Esophagus muscularis mucosa (tissue), 3 donors: ENCODE measurements at regions not wholly inside any gene's neighbourhood (a gene's known extent, or its start where the extent isn't known, plus 50 kb on each side); places are given as distances from the start of the nearest gene placed in this dataset.

Source experiments
- POLR2A ChIP-seq: fragments of 450-650 bp; IDR thresholded peaks from one replicate; pipeline ENCODE4 v1.6.1; 2017; ENCODE audit warnings: antibody characterized with exemption, moderate library complexity, mild to moderate bottlenecking, low read depth
- TF ChIP-seq, protein P1 (sequence below), 3 experiments: fragments of 200-600 bp in 2 of 3; fragments of 450-650 bp in 1 of 3; sonication (generic) in 2 of 3; IDR thresholded peaks; one replicate each; pipeline ENCODE4 v1.5.1; 2017 to 2019; ENCODE audit warnings: antibody characterized with exemption in 3 of 3, mild to moderate bottlenecking in 2 of 3, moderate library complexity in 1 of 3

DNA sequence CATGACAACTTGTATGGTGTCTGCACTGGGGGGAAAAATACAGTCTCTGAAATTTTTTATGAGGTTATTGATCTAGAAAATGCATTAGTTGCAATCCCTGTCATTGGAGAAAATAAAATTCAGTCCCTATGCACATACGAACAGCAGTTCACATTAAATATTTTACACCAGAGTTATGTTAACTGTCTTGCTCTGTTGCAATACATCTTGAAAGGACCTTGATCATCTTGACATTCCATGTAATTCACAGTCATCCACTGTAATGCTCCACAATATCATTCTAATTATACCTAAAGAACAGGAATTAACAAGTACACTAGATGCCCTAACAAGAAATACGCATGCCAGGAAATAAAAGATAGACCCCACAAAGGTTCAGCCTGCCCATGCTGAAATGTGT, 934.6 kb upstream of the PCDH10 start:
- TF ChIP-seq, protein P1, sequence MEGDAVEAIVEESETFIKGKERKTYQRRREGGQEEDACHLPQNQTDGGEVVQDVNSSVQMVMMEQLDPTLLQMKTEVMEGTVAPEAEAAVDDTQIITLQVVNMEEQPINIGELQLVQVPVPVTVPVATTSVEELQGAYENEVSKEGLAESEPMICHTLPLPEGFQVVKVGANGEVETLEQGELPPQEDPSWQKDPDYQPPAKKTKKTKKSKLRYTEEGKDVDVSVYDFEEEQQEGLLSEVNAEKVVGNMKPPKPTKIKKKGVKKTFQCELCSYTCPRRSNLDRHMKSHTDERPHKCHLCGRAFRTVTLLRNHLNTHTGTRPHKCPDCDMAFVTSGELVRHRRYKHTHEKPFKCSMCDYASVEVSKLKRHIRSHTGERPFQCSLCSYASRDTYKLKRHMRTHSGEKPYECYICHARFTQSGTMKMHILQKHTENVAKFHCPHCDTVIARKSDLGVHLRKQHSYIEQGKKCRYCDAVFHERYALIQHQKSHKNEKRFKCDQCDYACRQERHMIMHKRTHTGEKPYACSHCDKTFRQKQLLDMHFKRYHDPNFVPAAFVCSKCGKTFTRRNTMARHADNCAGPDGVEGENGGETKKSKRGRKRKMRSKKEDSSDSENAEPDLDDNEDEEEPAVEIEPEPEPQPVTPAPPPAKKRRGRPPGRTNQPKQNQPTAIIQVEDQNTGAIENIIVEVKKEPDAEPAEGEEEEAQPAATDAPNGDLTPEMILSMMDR (IDR thresholded peaks at IDR 0.05): no peak
- TF ChIP-seq POLR2A: no peak
